Activated CD4-positive, CD25-positive, alpha-beta regulatory T cell (primary cell): ENCODE measurements at regions not wholly inside any gene's neighbourhood (a gene's known extent, or its start where the extent isn't known, plus 50 kb on each side); places are given as distances from the start of the nearest gene placed in this dataset.
"Not testable (repeated sequence)": the region's sequence is repeated elsewhere in the genome, so short reads cannot be mapped to it uniquely, and the experiment has no call there.

Experiments used
- DNase-seq, 4 experiments: peaks; one replicate each; lab custom pipeline; 2025; lab: John Stamatoyannopoulos, UW

- no peak for DNase-seq
Measured at GRCh38 chr1:169013821-169014220, 92.7 kb upstream of the ATP1B1 start.

DNA sequence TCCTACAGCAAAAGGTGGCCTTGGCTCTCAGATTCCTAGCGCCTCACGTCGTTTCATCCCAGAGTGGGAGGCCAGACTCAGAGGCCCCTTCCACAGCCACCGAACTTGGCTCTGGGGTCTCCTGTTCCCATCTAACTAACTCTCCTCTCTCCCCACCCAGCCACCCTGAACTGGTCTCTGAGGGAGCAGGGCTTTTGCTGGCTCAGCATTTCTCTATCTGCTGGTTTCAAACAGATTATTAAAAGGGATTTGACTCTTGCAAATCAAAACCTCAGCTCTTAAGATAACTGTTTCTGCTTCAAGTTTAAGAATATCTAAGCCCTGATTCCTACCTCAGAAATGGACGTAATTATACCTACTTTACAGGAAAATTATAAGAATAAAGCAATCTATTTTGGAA is 91.0 kb upstream of the ATP1B1 start:
- DNase-seq: no peak

DNA sequence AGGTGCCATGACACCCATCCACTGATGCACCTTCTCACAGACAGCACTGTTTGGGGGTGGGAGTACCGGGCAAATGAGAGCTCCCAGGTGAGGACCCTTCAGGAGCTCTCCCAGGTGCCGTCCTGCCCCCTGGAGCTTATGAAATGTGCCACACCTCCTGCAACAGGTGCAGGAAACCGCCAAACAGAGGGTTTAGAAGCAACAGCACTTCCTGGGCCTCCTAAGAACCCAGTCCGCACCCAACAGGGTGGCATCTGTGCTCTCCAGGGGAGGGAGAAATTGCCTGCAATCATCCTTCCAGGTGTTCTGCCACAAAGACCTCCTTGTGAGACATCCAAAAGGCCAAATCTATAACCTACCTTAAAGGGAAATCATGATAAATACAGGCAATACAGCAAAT is 87.7 kb upstream of the ATP1B1 start:
- no peak for DNase-seq

DNA sequence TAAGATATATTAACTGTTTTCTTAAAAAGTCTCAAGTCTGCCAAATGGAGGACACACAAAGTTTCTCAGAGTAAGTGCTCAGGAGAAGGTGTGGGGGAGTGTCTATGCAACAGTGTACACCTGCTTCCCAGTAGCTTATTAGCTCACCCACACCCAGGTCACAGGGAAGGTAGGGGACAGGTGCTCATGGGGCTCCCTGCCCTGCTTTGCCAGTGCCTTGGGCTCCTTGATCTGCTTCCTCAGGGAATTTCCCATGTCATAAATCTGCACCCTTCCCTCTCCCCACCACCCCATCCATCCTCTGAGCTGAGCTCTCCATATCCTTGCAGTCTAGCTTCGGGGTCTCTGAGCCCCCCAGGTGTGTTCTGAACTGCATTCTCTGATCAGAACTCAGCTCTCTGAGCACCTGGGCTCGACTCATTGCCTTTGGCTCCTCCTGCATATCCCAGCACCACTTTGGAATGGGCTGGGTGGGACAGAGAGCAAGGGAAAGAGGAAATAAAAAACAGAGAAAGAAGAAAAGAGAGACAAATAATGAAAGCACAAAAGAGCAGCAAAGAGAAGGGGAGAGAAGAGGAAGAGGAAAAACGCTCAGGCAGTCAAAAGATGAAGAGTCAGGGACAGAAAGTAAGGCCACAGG is 87.0 kb upstream of the ATP1B1 start:
- DNase-seq: no peak

DNA sequence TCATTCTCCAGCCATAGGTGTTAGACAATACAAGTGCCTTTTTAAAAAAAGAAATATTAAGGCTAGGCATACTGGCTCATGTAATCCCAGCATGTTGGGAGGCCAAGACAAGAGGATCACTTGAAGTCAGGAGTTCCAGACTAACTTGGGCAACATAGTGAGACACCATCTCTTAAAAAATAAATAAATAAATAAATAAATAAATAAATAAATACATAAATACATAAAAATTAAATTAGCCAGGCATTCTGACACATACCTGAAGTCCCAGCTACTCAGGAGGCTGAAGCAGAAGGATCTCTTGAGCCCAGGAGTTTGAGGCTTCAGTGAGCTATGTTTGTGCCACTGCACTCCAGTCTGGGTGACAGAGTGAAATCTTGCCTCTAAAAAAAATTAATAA is 85.8 kb upstream of the ATP1B1 start:
- no peak for DNase-seq

DNA sequence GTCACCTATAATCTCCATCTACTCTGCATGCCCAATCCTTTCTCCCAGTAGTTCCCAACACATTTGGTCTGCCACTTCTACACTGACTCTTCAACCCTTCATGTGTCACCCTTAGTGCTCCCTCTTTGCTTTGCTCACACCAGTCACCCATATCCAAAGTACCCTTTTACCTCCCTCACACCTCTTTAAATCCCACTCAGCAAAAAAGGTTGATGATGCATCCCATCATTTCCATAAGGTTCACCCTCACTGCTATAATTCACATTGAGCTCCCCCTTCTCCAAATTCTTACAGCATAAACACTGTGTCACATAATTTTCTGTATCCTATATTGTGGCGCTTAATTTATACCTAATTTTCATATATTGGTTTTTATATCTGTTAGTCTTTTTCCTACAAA is 83.8 kb upstream of the ATP1B1 start:
- DNase-seq: no peak

DNA sequence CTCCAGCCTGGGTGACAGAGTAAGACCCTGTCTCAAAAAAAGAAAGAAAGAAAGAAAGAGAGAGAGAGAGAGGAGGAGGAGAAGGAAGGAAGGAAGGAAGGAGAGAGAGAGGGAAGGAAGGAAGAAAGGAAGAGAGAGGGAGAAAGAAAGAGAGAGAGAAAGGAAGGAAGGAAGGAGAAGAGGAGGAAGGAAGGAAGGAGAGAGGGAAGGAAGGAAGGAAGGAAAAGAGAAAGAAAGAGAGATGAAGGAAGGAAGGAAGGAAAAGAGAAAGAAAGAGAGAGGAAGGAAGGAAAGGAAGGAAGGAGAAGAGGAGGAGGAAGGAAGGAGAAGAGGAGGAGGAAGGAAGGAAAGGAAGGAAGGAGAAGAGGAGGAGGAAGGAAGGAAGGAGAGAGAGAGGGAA is 82.2 kb upstream of the ATP1B1 start:
- DNase-seq: no peak

DNA sequence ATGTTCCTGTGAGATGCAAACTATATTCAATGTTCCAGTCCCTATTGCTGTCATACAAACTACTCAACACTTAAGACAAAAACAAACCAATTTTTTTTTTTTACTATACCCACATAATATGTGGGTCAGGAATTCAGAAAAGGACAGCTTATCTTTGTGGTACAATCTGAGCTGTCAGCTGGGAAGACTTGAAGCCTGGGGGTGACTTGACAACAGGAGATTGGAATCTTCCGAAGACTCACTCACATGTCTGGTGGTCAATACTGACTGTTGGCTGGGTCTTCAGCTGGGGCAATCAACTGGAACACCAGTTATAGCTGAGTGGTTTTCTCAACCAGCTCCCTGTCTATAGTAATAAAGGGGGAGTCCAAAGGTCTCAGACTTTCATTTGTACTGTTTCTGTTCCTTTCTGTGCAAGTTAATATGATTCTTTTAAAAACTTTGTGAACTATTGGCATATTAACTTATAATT is 81.7 kb upstream of the ATP1B1 start:
- no peak for DNase-seq

GRCh38 chr1:169025412-169025811 is 81.1 kb upstream of the ATP1B1 start:
- no peak for DNase-seq

DNA sequence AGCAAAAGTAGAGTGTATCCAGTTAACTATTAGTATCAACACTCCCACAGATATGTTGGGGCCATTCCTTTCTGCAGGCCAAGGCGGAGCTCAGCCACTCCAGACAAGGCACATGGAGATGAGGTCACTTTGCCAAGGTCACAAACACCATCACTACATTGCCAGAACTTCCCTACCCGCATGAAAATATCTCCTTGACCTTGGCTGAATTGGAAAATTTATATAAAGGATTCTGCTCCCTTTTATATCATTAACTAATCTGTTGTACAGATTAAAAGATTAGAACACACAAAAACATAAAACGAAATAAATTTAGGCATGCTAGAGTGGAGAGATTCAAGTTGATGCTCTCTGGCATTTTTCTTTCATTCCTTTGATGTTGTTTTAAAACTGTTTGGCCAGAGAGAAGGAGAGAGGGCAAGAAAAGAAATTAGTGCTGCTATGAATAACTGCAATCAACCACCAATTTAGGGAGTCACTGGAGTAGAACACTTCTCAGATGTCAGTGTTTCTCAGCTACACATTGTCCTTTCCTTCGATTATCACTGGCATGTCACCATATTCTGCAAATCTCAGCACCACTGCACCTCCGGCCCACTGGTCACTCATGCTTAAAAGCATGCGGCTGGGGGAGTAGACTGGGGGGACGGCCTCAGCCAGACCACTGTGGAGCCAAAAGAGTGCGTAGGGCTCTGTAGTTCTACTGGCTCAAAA is 78.7 kb upstream of the ATP1B1 start:
- no peak for DNase-seq

DNA sequence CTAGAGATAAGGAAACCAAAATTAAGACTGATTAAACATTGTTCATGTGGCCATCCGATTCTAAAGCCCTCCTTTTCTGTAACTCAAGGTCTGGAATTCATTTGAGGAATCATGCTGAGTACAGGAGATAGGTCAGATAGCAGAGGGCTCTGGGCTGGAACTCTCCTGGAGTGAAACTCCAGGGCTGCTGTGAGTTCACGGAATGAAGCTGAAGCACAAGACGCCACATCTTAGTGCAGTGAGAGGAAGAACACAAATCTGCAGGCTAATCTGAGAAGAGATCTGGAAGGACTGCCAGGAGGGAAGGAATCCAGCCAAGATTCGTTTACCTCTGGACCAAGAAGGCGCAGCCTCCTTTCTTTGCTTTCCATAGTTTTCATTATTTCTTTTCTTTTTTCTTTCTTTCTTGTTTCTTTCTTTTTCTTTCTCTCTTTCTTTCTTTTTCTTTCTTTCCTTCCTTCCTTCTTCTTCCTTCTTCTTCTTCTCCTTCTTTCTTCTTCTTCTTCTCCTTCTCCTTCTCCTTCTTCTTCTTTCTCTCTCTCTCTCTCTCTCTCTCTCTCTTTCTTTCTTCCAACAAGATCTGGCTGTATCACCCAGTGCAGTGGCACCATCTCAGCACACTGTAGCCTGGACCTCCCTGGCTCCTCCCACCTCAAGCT is 74.8 kb upstream of the ATP1B1 start:
- DNase-seq: no peak

GRCh38 chr1:169041366-169041765 is 65.1 kb upstream of the ATP1B1 start:
- DNase-seq: no peak

- DNase-seq: no peak
Measured at GRCh38 chr1:169042377-169042776, 64.1 kb upstream of the ATP1B1 start.

GRCh38 chr1:169043823-169044222 is 62.7 kb upstream of the ATP1B1 start:
- no peak for DNase-seq

DNA sequence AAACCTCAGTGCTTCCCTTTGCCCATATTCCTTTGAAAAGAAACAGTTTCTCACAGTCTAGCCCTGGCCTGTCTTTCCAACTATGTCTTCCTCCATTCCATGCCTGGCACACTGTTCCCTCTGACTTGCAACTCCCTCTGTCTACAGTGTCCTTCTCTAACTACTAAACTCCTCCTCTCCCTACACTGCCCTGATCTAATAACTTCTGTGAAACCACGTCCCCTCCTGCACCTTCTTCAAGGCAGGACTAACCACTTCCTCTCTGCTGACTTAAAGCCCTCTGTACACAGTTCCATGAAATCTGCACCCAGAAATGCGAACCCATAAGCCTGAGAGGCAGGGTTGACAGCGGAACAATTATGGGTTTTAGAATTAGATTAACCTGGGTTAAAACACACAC is 62.2 kb upstream of the ATP1B1 start:
- peak in 2 of 4 experiments; percentile 9 to 13 for DNase-seq

DNA sequence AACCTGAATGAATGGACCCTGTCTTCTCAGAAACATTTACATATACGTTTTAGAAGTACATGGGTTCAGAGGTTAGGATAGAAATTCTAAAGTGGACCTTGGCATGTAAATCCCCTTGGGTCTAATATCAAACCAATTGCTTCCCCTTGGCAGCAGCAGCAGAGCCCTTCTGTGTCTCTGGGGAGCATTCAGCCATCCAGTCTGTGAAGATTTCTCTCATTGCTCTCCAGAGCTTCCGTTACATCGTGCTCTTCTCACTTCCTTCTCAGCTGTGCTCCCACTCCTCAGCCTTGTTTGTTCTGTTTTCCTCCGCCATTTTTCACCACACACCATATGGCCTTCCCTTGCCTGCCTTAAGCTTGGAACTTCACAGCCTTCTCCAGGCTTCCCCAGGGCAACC is 61.5 kb upstream of the ATP1B1 start:
- DNase-seq: no peak

- DNase-seq: no peak
Measured at GRCh38 chr1:169046671-169047070, 59.8 kb upstream of the ATP1B1 start.

DNA sequence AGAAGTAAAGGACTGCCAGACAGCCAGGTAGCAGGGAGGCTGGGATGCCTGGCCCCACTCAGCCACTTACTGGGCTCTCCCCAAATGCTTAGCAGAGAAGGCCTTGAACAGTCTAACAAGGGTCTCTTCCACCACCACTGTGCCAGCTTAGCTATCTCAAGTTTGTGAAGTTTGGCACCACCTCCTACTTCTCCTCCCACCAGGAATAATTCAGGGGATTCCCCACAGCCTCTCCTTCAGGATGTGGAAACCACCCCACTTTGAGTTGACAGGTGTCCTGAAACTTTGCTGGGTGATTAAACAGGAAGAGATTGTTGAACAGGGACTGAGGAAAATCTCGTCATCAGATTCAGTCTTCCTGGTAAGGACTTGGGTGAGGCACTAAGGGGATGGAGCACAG is 59.4 kb upstream of the ATP1B1 start:
- DNase-seq: no peak

- DNase-seq: no peak
Measured at GRCh38 chr1:169048043-169048442, 58.4 kb upstream of the ATP1B1 start.

GRCh38 chr1:169049258-169049938 is 57.1 kb upstream of the ATP1B1 start:
- DNase-seq: no peak

- DNase-seq: no peak
Measured at GRCh38 chr1:169051171-169051570, 55.3 kb upstream of the ATP1B1 start.

- not testable (repeated sequence) for DNase-seq
Measured at GRCh38 chr1:169052171-169052570, 54.3 kb upstream of the ATP1B1 start.

GRCh38 chr1:169052727-169053126 is 53.8 kb upstream of the ATP1B1 start:
- DNase-seq: no peak
